Esophagus squamous epithelium (tissue), 4 donors: ENCODE measurements at regions not wholly inside any gene's neighbourhood (a gene's known extent, or its start where the extent isn't known, plus 50 kb on each side); places are given as distances from the start of the nearest gene placed in this dataset.

Experiments used
- POLR2A ChIP-seq, 4 donors: fragments of 450-650 bp; IDR thresholded peaks; one replicate each; pipeline ENCODE4 v1.6.1; 2017; ENCODE audit warnings: antibody characterized with exemption in 4 of 4, mild to moderate bottlenecking in 4 of 4, moderate library complexity in 3 of 4
- TF ChIP-seq, protein P1 (sequence below), 6 experiments: fragments of 450-650 bp in 4 of 6; fragments of 200-600 bp in 2 of 6; sonication (generic) in 2 of 6; IDR thresholded peaks; one replicate each; pipeline ENCODE4 v1.5.1; 2016 to 2019; ENCODE audit warnings: antibody characterized with exemption in 6 of 6, mild to moderate bottlenecking in 4 of 6, moderate library complexity in 4 of 6

DNA sequence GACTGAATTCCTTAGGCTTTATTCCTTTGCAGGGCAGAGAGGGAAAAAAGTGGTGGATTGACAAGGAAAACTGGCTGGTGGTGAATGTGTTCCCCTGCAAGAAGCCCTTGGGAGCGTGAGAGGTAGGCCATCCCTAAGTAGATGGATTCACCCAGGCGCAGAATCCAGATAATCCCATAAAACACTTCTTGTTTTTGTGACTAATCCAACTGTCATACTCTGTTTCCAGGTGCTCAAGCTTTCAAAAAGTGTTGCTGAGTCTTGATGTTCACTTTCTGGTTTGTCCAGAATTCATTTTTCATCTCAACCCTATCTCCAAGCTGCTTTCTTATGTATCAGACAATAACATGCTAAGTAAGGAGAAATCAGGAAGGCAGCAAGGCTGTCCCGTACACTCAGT, 250.8 kb upstream of the HABP2 start:
- TF ChIP-seq, protein P1, sequence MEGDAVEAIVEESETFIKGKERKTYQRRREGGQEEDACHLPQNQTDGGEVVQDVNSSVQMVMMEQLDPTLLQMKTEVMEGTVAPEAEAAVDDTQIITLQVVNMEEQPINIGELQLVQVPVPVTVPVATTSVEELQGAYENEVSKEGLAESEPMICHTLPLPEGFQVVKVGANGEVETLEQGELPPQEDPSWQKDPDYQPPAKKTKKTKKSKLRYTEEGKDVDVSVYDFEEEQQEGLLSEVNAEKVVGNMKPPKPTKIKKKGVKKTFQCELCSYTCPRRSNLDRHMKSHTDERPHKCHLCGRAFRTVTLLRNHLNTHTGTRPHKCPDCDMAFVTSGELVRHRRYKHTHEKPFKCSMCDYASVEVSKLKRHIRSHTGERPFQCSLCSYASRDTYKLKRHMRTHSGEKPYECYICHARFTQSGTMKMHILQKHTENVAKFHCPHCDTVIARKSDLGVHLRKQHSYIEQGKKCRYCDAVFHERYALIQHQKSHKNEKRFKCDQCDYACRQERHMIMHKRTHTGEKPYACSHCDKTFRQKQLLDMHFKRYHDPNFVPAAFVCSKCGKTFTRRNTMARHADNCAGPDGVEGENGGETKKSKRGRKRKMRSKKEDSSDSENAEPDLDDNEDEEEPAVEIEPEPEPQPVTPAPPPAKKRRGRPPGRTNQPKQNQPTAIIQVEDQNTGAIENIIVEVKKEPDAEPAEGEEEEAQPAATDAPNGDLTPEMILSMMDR (IDR thresholded peaks at IDR 0.05), result no peak
- TF ChIP-seq POLR2A (IDR thresholded peaks at IDR 0.05), result no peak
